Hepatocyte (in vitro differentiated cells): ENCODE measurements at regions not wholly inside any gene's neighbourhood (a gene's known extent, or its start where the extent isn't known, plus 50 kb on each side); places are given as distances from the start of the nearest gene placed in this dataset.

Experiments
- DNase-seq: peaks from one replicate; pipeline ENCODE4 v3.0.0-alpha.2; 2016; ENCODE audit warnings: low spot score
- H2AFZ ChIP-seq: fragments of 200-600 bp; sonication (generic); 2 replicates; pipeline ENCODE4 v1.6.0; 2016; ENCODE audit warnings: antibody characterized with exemption, mild to moderate bottlenecking
- H3K27ac ChIP-seq: fragments of 200-600 bp; sonication (generic); 2 replicates; pipeline ENCODE4 v1.5.1; 2016; ENCODE audit warnings: mild to moderate bottlenecking
- H3K27me3 ChIP-seq: fragments of 200-600 bp; sonication (generic); 2 replicates; pipeline ENCODE4 v1.6.1; 2016
- H3K36me3 ChIP-seq: fragments of 200-600 bp; sonication (generic); replicated peaks from 2 replicates; pipeline ENCODE4 v1.5.1; 2016; ENCODE audit warnings: low read depth; ENCODE audit not compliant: insufficient read depth
- H3K4me1 ChIP-seq: fragments of 200-600 bp; sonication (generic); 2 replicates; pipeline ENCODE4 v1.5.1; 2016; ENCODE audit warnings: mild to moderate bottlenecking, moderate library complexity; ENCODE audit not compliant: insufficient read depth
- H3K4me2 ChIP-seq: fragments of 200-600 bp; sonication (generic); 2 replicates; pipeline ENCODE4 v1.6.0; 2016
- H3K4me3 ChIP-seq: fragments of 200-600 bp; sonication (generic); 2 replicates; pipeline ENCODE4 v1.5.1; 2016; ENCODE audit warnings: mild to moderate bottlenecking
- H3K79me2 ChIP-seq: fragments of 200-600 bp; sonication (generic); 2 replicates; pipeline ENCODE4 v1.6.0; 2017; ENCODE audit warnings: mild to moderate bottlenecking
- H3K9me2 ChIP-seq: fragments of 200-600 bp; sonication (generic); replicated peaks from 2 replicates; pipeline ENCODE4 v1.6.0; 2017; ENCODE audit warnings: mild to moderate bottlenecking; ENCODE audit not compliant: insufficient read depth
- H3K9me3 ChIP-seq: fragments of 200-600 bp; sonication (generic); 2 replicates; pipeline ENCODE4 v1.5.1; 2016; ENCODE audit warnings: low read depth, mild to moderate bottlenecking
- H4K20me1 ChIP-seq: fragments of 200-600 bp; sonication (generic); 2 replicates; pipeline ENCODE4 v1.6.0; 2016; ENCODE audit warnings: mild to moderate bottlenecking; ENCODE audit not compliant: insufficient read depth, poor library complexity, severe bottlenecking
- EZH2 ChIP-seq: fragments of 200-600 bp; sonication (generic); IDR thresholded peaks from 2 replicates; pipeline ENCODE4 v1.6.1; 2016; ENCODE audit warnings: antibody characterized with exemption, mild to moderate bottlenecking, borderline replicate concordance
- EZH2phosphoT487 ChIP-seq: fragments of 200-600 bp; sonication (generic); IDR thresholded peaks from one replicate; pipeline ENCODE4 v1.6.1; 2018; ENCODE audit warnings: antibody characterized with exemption, mild to moderate bottlenecking, low read depth, moderate library complexity; ENCODE audit not compliant: unreplicated experiment, severe bottlenecking
- WGBS: methylation state at CpG from one replicate; pipeline ENCODE4 v1.1.6; 2016; ENCODE audit warnings: low lambda C conversion rate; ENCODE audit errors: missing lambda C conversion rate; 5-methylcytosine and 5-hydroxymethylcytosine counted together
- TF ChIP-seq, protein P1 (sequence below): fragments of 200-600 bp; sonication (generic); IDR thresholded peaks from 2 replicates; pipeline ENCODE4 v1.5.1; 2016; ENCODE audit warnings: antibody characterized with exemption, mild to moderate bottlenecking; ENCODE audit not compliant: poor library complexity

DNA sequence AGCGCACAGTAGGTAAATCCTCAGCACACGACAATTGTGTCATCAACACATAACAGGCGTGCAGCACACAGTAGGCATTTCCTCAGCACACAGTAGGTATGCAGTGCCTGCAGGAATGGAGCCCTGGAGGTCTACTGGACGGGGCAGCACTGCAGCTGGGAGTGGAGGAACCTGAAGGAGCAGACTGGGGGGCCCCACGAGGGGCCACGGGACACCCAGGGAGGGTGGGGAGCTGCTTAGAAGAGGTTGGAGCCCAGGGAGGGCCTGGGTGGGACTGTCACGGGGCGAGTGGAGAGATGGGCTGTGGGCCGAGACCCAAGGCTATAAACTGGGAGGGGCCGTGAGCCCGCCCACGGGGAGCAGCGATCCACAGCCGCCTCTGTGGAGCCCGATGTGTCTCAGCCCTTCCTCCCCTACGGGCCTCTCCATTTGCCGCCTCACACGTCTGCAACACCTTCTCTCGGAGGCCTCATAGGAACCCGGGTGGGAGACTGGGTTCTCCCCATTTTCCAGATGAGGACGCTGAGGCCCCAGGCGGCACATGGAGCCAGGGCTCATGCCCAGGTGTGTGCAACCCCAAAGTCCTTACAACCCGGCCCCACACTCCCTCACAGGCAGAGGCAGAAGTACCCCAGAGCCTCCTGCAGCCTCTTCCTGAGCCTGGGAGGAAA lies 101.5 kb downstream of the MICALL2 start:
- WGBS: 92% methylated on average over 17 of the region's 23 CpGs
- Histone ChIP-seq H3K9me3 (no peaks in the 10 kb centered on the region), H4K20me1 (no peaks in the 10 kb centered on the region)

GRCh38 chr7:1358376-1359050 lies 100.8 kb downstream of the MICALL2 start:
- DNase-seq: no peak
- H3K27me3 ChIP-seq: no peaks in the 10 kb centered on the region
- no peaks in the 10 kb centered on the region for H3K9me2 ChIP-seq
- H3K4me1 ChIP-seq: no peaks in the 10 kb centered on the region
- H3K4me3 ChIP-seq: no peak overlapping the region
- no peaks in the 10 kb centered on the region for H4K20me1 ChIP-seq
- no peak overlapping the region for H3K27ac ChIP-seq
- H3K36me3 ChIP-seq: no peaks in the 10 kb centered on the region
- H3K4me2 ChIP-seq: no peak overlapping the region
- H3K9me3 ChIP-seq: no peaks in the 10 kb centered on the region
- TF ChIP-seq EZH2: no peak
- TF ChIP-seq EZH2phosphoT487: no peak
- TF ChIP-seq, protein P1, sequence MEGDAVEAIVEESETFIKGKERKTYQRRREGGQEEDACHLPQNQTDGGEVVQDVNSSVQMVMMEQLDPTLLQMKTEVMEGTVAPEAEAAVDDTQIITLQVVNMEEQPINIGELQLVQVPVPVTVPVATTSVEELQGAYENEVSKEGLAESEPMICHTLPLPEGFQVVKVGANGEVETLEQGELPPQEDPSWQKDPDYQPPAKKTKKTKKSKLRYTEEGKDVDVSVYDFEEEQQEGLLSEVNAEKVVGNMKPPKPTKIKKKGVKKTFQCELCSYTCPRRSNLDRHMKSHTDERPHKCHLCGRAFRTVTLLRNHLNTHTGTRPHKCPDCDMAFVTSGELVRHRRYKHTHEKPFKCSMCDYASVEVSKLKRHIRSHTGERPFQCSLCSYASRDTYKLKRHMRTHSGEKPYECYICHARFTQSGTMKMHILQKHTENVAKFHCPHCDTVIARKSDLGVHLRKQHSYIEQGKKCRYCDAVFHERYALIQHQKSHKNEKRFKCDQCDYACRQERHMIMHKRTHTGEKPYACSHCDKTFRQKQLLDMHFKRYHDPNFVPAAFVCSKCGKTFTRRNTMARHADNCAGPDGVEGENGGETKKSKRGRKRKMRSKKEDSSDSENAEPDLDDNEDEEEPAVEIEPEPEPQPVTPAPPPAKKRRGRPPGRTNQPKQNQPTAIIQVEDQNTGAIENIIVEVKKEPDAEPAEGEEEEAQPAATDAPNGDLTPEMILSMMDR: no peak
- H3K79me2 ChIP-seq: no peaks in the 10 kb centered on the region
- no peak overlapping the region for H2AFZ ChIP-seq
- WGBS: 84% methylated on average over 14 of the region's 22 CpGs

More for the DNA sequence above, 101.5 kb downstream of the MICALL2 start:
- no peak overlapping the region for H3K4me3 ChIP-seq
- no peaks in the 10 kb centered on the region for H3K27me3 ChIP-seq
- TF ChIP-seq, protein P1: no peak
- TF ChIP-seq EZH2phosphoT487: no peak
- no peaks in the 10 kb centered on the region for H3K4me1 ChIP-seq
- H3K79me2 ChIP-seq: no peaks in the 10 kb centered on the region
- no peaks in the 10 kb centered on the region for H3K9me2 ChIP-seq
- DNase-seq: no peak
- H3K4me2 ChIP-seq: no peak overlapping the region
- no peak overlapping the region for H3K27ac ChIP-seq
- H3K36me3 ChIP-seq: no peaks in the 10 kb centered on the region
- no peak overlapping the region for H2AFZ ChIP-seq

GRCh38 chr7:1359051-1359400 lies 100.2 kb downstream of the MICALL2 start:
- no peaks in the 10 kb centered on the region for H3K79me2 ChIP-seq
- H3K4me1 ChIP-seq: no peaks in the 10 kb centered on the region
- H3K9me3 ChIP-seq: no peaks in the 10 kb centered on the region
- no peaks in the 10 kb centered on the region for H4K20me1 ChIP-seq
- H3K4me2 ChIP-seq: no peak overlapping the region
- H3K9me2 ChIP-seq: no peaks in the 10 kb centered on the region
- no peak overlapping the region for H3K4me3 ChIP-seq
- TF ChIP-seq EZH2phosphoT487: no peak
- no peak for TF ChIP-seq EZH2
- TF ChIP-seq, protein P1: no peak
- whole genome bisulfite sequencing: 88% methylated on average over 11 of the region's 12 CpGs
- no peaks in the 10 kb centered on the region for H3K36me3 ChIP-seq
- H2AFZ ChIP-seq: no peak overlapping the region
- no peak overlapping the region for H3K27ac ChIP-seq
- no peaks in the 10 kb centered on the region for H3K27me3 ChIP-seq
- DNase-seq: no peak
